Keratinocyte (primary cell): ENCODE measurements at regions not wholly inside any gene's neighbourhood (a gene's known extent, or its start where the extent isn't known, plus 50 kb on each side); places are given as distances from the start of the nearest gene placed in this dataset.

Source experiments
- DNase-seq: peaks from one replicate; pipeline ENCODE4 v3.0.0-alpha.2; 2011; ENCODE audit warnings: low read depth, missing footprints, low spot score
- FAIRE-seq: peaks from 2 replicates; lab custom pipeline; 2011; peaks lifted over from hg19 to GRCh38; lab: Jason Lieb, UNC
- H2AFZ ChIP-seq: 2 replicates; pipeline ENCODE4 v1.6.0; 2012; ENCODE audit warnings: low read length, control low read depth, inconsistent platforms; ENCODE audit not compliant: control insufficient read depth
- H3K27ac ChIP-seq: 2 replicates; pipeline ENCODE4 v1.5.1; 2011; ENCODE audit warnings: low read length; ENCODE audit not compliant: control insufficient read depth, insufficient read depth
- H3K27me3 ChIP-seq: 3 replicates; pipeline ENCODE4 v1.6.0; 2011; ENCODE audit warnings: low read length; ENCODE audit not compliant: control insufficient read depth, insufficient read depth; ENCODE audit errors: extremely low read depth
- H3K36me3 ChIP-seq, 2 experiments: 2 replicates in 1 of 2; 3 replicates in 1 of 2; pipeline ENCODE4 v1.5.1; 2011; ENCODE audit warnings: low read length in 2 of 2, mild to moderate bottlenecking in 1 of 2; ENCODE audit not compliant: control insufficient read depth in 2 of 2, insufficient read depth in 2 of 2; ENCODE audit errors: extremely low read depth in 1 of 2
- H3K4me1 ChIP-seq: 3 replicates; pipeline ENCODE4 v1.5.1; 2011; ENCODE audit warnings: low read length; ENCODE audit not compliant: control insufficient read depth, insufficient read depth; ENCODE audit errors: extremely low read depth
- H3K4me2 ChIP-seq: 3 replicates; pipeline ENCODE4 v1.6.0; 2011; ENCODE audit warnings: low read depth, low read length; ENCODE audit not compliant: control insufficient read depth, insufficient read depth; ENCODE audit errors: extremely low read depth
- H3K4me3 ChIP-seq, 3 experiments: fragments of 200-600 bp in 1 of 3; sonication (generic) in 1 of 3; 2 replicates in 2 of 3; 3 replicates in 1 of 3; pipeline ENCODE4 v1.5.1; 2011 to 2016; ENCODE audit warnings: low read length in 3 of 3, mild to moderate bottlenecking in 3 of 3, control low read depth in 2 of 3, inconsistent platforms in 1 of 3, low read depth in 1 of 3, mixed read lengths in 1 of 3, mixed run types in 1 of 3, moderate library complexity in 1 of 3; ENCODE audit not compliant: control insufficient read depth in 2 of 3, insufficient read depth in 2 of 3; ENCODE audit errors: extremely low read depth in 1 of 3
- H3K79me2 ChIP-seq: 2 replicates; pipeline ENCODE4 v1.6.0; 2012; ENCODE audit warnings: low read length; ENCODE audit not compliant: control insufficient read depth, insufficient read depth
- H3K9ac ChIP-seq: 3 replicates; pipeline ENCODE4 v1.6.0; 2011; ENCODE audit warnings: low read length; ENCODE audit not compliant: control insufficient read depth, insufficient read depth; ENCODE audit errors: extremely low read depth
- H3K9me1 ChIP-seq: 3 replicates; pipeline ENCODE4 v1.6.0; 2011; ENCODE audit warnings: low read length; ENCODE audit not compliant: control insufficient read depth, insufficient read depth; ENCODE audit errors: extremely low read depth
- H3K9me3 ChIP-seq: 2 replicates; pipeline ENCODE4 v1.5.1; 2012; ENCODE audit warnings: low read depth, low read length; ENCODE audit not compliant: control insufficient read depth
- H4K20me1 ChIP-seq: 3 replicates; pipeline ENCODE4 v1.6.0; 2011; ENCODE audit warnings: low read length; ENCODE audit not compliant: control insufficient read depth, insufficient read depth; ENCODE audit errors: extremely low read depth
- CTCF ChIP-seq, 3 experiments: IDR thresholded peaks in 1 of 3; conservative IDR thresholded peaks in 1 of 3; optimal IDR thresholded peaks in 1 of 3; 2 replicates in 2 of 3; 3 replicates in 1 of 3; pipeline versions ENCODE3 to v1.5.1; 2011; ENCODE audit warnings: low read length in 3 of 3, mild to moderate bottlenecking in 3 of 3, moderate library complexity in 2 of 3, control low read depth in 1 of 3, inconsistent platforms in 1 of 3; ENCODE audit not compliant: insufficient read depth in 2 of 3; ENCODE audit errors: extremely low read depth in 1 of 3
- EZH2 ChIP-seq: IDR thresholded peaks from one replicate; pipeline ENCODE4 v1.6.1; 2012; ENCODE audit warnings: inconsistent platforms, mild to moderate bottlenecking, low read length, moderate library complexity
- dilution Hi-C: fragments of 300-500 bp; cut with MboI; formaldehyde crosslinking; loops from one replicate; pipeline ENCODE4 v1.7.0; 2020; ENCODE audit warnings: low sequenced_read_pairs; ENCODE audit not compliant: extremely low pct_ligation_motif_present

GRCh38 chr3:22671848-22672247 is 531.3 kb upstream of the UBE2E2 start:
- Histone ChIP-seq H4K20me1 (no peaks in the 10 kb centered on the region), H3K4me1 (no peaks in the 10 kb centered on the region), H2AFZ (no peak overlapping the region), H3K9me1 (no peaks in the 10 kb centered on the region), H3K27ac (no peak overlapping the region), H3K4me3 (no peak overlapping the region), H3K27me3 (no peaks in the 10 kb centered on the region), H3K9me3 (no peaks in the 10 kb centered on the region), H3K9ac (no peak overlapping the region), H3K36me3 (no peaks in the 10 kb centered on the region), H3K4me2 (no peak overlapping the region), H3K79me2 (no peaks in the 10 kb centered on the region)
- dilution Hi-C loops: no loop called here
- no peak for FAIRE-seq
- no peak for TF ChIP-seq CTCF (optimal IDR thresholded peaks at IDR 0.05 in 1 of 3, IDR thresholded peaks at IDR 0.05 in 1 of 3, conservative IDR thresholded peaks at IDR 0.05 in 1 of 3; ENCODE audit: extremely low read depth in 1 of 3, insufficient read depth in 2 of 3, low read length in 3 of 3)
- no peak for TF ChIP-seq EZH2
- DNase-seq: no peak

GRCh38 chr3:22684739-22685138 is 518.4 kb upstream of the UBE2E2 start:
- no peaks in the 10 kb centered on the region for H3K9me3 ChIP-seq
- H3K9ac ChIP-seq: no peak overlapping the region
- H4K20me1 ChIP-seq: no peaks in the 10 kb centered on the region
- H3K4me1 ChIP-seq: no peaks in the 10 kb centered on the region
- dilution Hi-C loops: no loop called here
- no peaks in the 10 kb centered on the region for H3K9me1 ChIP-seq
- H3K4me2 ChIP-seq: no peak overlapping the region
- no peaks in the 10 kb centered on the region for H3K36me3 ChIP-seq
- no peaks in the 10 kb centered on the region for H3K27me3 ChIP-seq
- DNase-seq (no peak), FAIRE-seq (no peak)
- H3K27ac ChIP-seq: no peak overlapping the region
- H3K4me3 ChIP-seq: no peak overlapping the region
- H2AFZ ChIP-seq: no peak overlapping the region
- H3K79me2 ChIP-seq: no peaks in the 10 kb centered on the region
- TF ChIP-seq CTCF (optimal IDR thresholded peaks at IDR 0.05 in 1 of 3, IDR thresholded peaks at IDR 0.05 in 1 of 3, conservative IDR thresholded peaks at IDR 0.05 in 1 of 3; ENCODE audit: extremely low read depth in 1 of 3, insufficient read depth in 2 of 3, low read length in 3 of 3) (no peak), EZH2 (no peak)
